Natural killer cell (primary cell): ENCODE measurements at regions not wholly inside any gene's neighbourhood (a gene's known extent, or its start where the extent isn't known, plus 50 kb on each side); places are given as distances from the start of the nearest gene placed in this dataset.
"Not testable (repeated sequence)": the region's sequence is repeated elsewhere in the genome, so short reads cannot be mapped to it uniquely, and the experiment has no call there.

Experiments
- ATAC-seq, 3 donors: fragments of 150-1000 bp in 2 of 3; fragments of 200-7000 bp in 1 of 3; cut with Tn5 transposase; 1 replicate in 1 of 3; 2 replicates in 2 of 3; pipeline ENCODE4 v1.10.0; 2021; ENCODE audit warnings: mild to moderate bottlenecking in 2 of 3, moderate library complexity in 2 of 3
- DNase-seq, 2 donors: peaks; one replicate each; pipeline versions ENCODE4 v3.0.0 to v3.0.0-alpha.2; 2013 to 2021; ENCODE audit warnings: mixed read lengths in 1 of 2
- H3K27ac ChIP-seq: one replicate; pipeline ENCODE4 v1.5.1; 2013; ENCODE audit warnings: mild to moderate bottlenecking, low read length
- H3K27me3 ChIP-seq: one replicate; pipeline ENCODE4 v1.6.1; 2013; ENCODE audit warnings: low read length; ENCODE audit not compliant: control insufficient read depth, insufficient read depth
- H3K36me3 ChIP-seq: one replicate; pipeline ENCODE4 v1.6.1; 2013; ENCODE audit warnings: low read length; ENCODE audit not compliant: control insufficient read depth, insufficient read depth
- H3K4me1 ChIP-seq: one replicate; pipeline ENCODE4 v1.6.1; 2013; ENCODE audit warnings: low read length; ENCODE audit not compliant: control insufficient read depth, insufficient read depth
- H3K4me3 ChIP-seq: one replicate; pipeline ENCODE4 v1.5.1; 2013; ENCODE audit warnings: low read length
- H3K9me3 ChIP-seq: one replicate; pipeline ENCODE4 v1.6.1; 2013; ENCODE audit warnings: low read length; ENCODE audit not compliant: control insufficient read depth, insufficient read depth
- H3K27ac Mint-ChIP-seq, 2 donors: one replicate each; pipeline ENCODE4 v1.8.0; 2022; ENCODE audit warnings: mild to moderate bottlenecking in 2 of 2, mixed read lengths in 2 of 2, moderate library complexity in 1 of 2
- H3K27me3 Mint-ChIP-seq, 2 donors: one replicate each; pipeline ENCODE4 v1.8.0; 2022; ENCODE audit warnings: low read depth in 2 of 2, mixed read lengths in 2 of 2
- H3K36me3 Mint-ChIP-seq: one replicate; pipeline ENCODE4 v1.8.0; 2022; ENCODE audit warnings: mixed read lengths
- H3K4me1 Mint-ChIP-seq, 2 donors: one replicate each; pipeline ENCODE4 v1.8.0; 2022; ENCODE audit warnings: mixed read lengths in 2 of 2
- H3K4me3 Mint-ChIP-seq: one replicate; pipeline ENCODE4 v1.8.0; 2022; ENCODE audit warnings: mild to moderate bottlenecking, moderate library complexity, mixed read lengths
- H3K9me3 Mint-ChIP-seq, 2 donors: one replicate each; pipeline ENCODE4 v1.8.0; 2022; ENCODE audit warnings: mixed read lengths in 2 of 2
- WGBS: methylation state at CpG from one replicate; pipeline ENCODE4 v1.1.7; 2013; ENCODE audit warnings: missing lambda C conversion rate; ENCODE audit not compliant: insufficient coverage; 5-methylcytosine and 5-hydroxymethylcytosine counted together
- intact Hi-C: fragments of 100-400 bp; cut with micrococcal nuclease; formaldehyde crosslinking; loops from one replicate; pipeline ENCODE4 v1.14.2; 2022
- TF ChIP-seq, protein P1 (sequence below): fragments of 200-600 bp; IDR thresholded peaks from one replicate; pipeline ENCODE4 v1.8.0; 2022; ENCODE audit warnings: antibody characterized with exemption

DNA sequence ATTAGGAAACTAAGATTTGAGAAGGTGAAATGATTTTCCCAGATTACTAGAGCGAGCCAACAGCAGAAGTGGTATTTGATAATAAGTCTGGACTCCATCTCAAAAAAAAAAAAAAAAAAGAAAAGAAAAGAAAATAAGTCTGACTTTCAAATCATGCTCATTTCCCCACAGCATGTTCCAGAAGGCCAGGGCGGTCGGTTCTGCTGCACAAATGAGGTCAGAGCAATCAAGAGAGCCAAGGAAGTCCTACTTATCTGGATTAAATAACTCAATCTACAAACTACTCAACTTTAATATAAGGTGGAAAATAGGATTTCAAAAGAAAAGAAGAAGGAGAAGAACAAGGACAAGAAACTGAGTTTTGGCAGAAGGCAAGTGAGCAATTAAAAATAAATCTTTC lies 130.4 kb upstream of the RASA1 start:
- Histone ChIP-seq H3K27me3 (no peaks in the 10 kb centered on the region), H3K4me1 (no peaks in the 10 kb centered on the region), H3K36me3 (no peaks in the 10 kb centered on the region), H3K4me3 (no peak overlapping the region), H3K9me3 (no peaks in the 10 kb centered on the region), H3K27ac (no peak overlapping the region)
- no peak overlapping the region for H3K4me3 Mint-ChIP-seq
- no peak for DNase-seq
- intact Hi-C loops = no loop called here
- H3K9me3 Mint-ChIP-seq = no peaks in the 10 kb centered on the region
- TF ChIP-seq, protein P1, sequence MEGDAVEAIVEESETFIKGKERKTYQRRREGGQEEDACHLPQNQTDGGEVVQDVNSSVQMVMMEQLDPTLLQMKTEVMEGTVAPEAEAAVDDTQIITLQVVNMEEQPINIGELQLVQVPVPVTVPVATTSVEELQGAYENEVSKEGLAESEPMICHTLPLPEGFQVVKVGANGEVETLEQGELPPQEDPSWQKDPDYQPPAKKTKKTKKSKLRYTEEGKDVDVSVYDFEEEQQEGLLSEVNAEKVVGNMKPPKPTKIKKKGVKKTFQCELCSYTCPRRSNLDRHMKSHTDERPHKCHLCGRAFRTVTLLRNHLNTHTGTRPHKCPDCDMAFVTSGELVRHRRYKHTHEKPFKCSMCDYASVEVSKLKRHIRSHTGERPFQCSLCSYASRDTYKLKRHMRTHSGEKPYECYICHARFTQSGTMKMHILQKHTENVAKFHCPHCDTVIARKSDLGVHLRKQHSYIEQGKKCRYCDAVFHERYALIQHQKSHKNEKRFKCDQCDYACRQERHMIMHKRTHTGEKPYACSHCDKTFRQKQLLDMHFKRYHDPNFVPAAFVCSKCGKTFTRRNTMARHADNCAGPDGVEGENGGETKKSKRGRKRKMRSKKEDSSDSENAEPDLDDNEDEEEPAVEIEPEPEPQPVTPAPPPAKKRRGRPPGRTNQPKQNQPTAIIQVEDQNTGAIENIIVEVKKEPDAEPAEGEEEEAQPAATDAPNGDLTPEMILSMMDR = no peak
- no peak overlapping the region for H3K27ac Mint-ChIP-seq
- ATAC-seq = no peak
- H3K27me3 Mint-ChIP-seq = no peaks in the 10 kb centered on the region
- peaks cover 0 to 9% of the 10 kb centered on the region in 2 donors for H3K4me1 Mint-ChIP-seq
- no peaks in the 10 kb centered on the region for H3K36me3 Mint-ChIP-seq
- WGBS = 100% methylated on average over 2 of the region's 3 CpGs

DNA sequence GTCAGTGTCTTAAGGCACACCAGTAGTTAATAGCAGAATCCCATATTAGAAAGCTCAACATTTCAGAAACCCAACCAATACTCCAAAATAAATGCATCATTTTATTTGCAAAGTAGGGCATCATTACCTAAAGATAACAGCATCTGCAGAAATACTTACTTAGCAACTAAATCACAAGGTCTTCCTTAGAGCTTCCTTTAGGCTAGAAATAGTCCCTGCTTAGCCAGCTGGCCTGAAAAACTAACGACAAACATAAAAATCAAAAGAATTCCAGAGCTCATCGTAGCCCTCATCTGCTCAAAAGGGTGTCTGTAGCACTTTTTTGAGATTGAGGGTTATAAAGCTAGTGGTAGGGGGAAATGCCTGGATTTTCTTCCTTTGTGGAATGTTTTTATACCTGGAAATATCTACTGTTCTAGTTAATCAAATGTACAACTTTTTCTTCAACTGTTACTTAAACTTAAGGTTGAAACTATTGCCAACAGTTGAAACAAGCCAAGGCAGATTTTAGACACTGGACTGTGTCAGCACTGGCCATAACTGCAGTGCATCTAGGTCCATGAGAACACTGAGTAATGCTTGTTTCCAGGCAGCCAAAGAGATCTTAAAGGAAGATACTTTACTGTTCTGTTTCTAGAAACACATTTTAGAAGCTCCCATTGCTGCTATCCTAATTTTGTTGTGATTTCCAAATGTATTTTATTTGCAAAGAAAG lies 129.4 kb upstream of the RASA1 start:
- TF ChIP-seq, protein P1 = no peak

DNA sequence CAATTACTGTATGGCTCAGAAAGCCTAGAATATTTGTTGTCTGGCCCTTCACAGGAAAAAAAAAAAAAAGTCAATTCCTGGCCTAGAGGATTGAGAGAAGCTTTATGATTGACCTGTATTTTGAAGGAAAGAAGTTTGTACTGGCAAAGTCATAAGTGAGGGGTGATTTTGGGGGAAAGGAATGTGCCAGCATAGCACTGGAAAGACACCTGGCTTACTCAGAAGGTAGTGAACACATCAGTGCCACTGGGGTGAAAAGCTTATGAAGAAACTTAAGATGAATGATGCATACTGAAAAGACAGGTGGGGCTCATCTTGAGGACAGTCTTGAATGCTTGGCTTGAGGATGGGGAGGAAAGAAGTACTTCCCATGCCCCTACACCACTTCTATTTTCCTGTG lies 127.9 kb upstream of the RASA1 start:
- intact Hi-C loops = no loop called here
- DNase-seq = no peak
- no peak for ATAC-seq
- H3K4me3 ChIP-seq = no peak overlapping the region
- Mint-ChIP-seq H3K27ac (no peak overlapping the region), H3K4me1 (peaks cover 0 to 9% of the 10 kb centered on the region in 2 donors), H3K4me3 (no peak overlapping the region), H3K36me3 (no peaks in the 10 kb centered on the region), H3K27me3 (no peaks in the 10 kb centered on the region), H3K9me3 (no peaks in the 10 kb centered on the region)
- H3K36me3 ChIP-seq = no peaks in the 10 kb centered on the region
- H3K4me1 ChIP-seq = no peaks in the 10 kb centered on the region
- H3K9me3 ChIP-seq = no peaks in the 10 kb centered on the region
- H3K27me3 ChIP-seq = no peaks in the 10 kb centered on the region
- TF ChIP-seq, protein P1 = no peak
- no peak overlapping the region for H3K27ac ChIP-seq

More for the DNA sequence above, 129.4 kb upstream of the RASA1 start:
- H3K9me3 ChIP-seq = no peaks in the 10 kb centered on the region
- WGBS = 97% methylated on average over 2 of the region's 2 CpGs
- ATAC-seq = no peak
- H3K27me3 ChIP-seq = no peaks in the 10 kb centered on the region
- Mint-ChIP-seq H3K27ac (no peak overlapping the region), H3K27me3 (no peaks in the 10 kb centered on the region), H3K4me3 (no peak overlapping the region), H3K9me3 (no peaks in the 10 kb centered on the region), H3K36me3 (no peaks in the 10 kb centered on the region), H3K4me1 (peaks cover 0 to 9% of the 10 kb centered on the region in 2 donors)
- intact Hi-C loops = no loop called here
- H3K36me3 ChIP-seq = no peaks in the 10 kb centered on the region
- no peak for DNase-seq
- H3K27ac ChIP-seq = no peak overlapping the region
- no peaks in the 10 kb centered on the region for H3K4me1 ChIP-seq
- no peak overlapping the region for H3K4me3 ChIP-seq

DNA sequence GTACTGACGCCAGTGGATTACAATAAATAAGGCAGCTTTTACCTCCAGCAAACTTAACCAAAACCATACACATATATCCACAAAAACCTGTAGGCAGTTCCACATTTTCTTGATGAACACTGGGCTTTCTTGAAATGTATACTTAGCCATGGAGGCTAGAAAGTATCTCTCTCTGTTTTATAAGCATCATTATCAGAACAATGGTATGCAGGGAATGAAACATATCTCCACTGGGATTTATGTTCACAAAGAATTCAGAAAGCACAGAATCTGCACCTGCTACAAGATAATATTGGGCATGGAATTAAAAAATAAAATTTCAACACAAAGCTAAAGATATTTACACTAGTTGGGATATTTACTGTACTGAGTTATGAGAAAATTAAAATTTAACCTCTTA lies 126.1 kb upstream of the RASA1 start:
- Histone ChIP-seq H3K36me3 (no peaks in the 10 kb centered on the region), H3K27me3 (no peaks in the 10 kb centered on the region), H3K4me3 (no peak overlapping the region), H3K9me3 (no peaks in the 10 kb centered on the region), H3K4me1 (no peaks in the 10 kb centered on the region), H3K27ac (no peak overlapping the region)
- WGBS = 100% methylated on average over 1 of the region's 1 CpG
- intact Hi-C loops = no loop called here
- no peaks in the 10 kb centered on the region for H3K27me3 Mint-ChIP-seq
- ATAC-seq (no peak), DNase-seq (no peak)
- no peak overlapping the region for H3K4me3 Mint-ChIP-seq
- H3K9me3 Mint-ChIP-seq = no peaks in the 10 kb centered on the region
- peaks cover 0 to 4% of the 10 kb centered on the region in 2 donors for H3K4me1 Mint-ChIP-seq
- no peak overlapping the region for H3K27ac Mint-ChIP-seq
- no peaks in the 10 kb centered on the region for H3K36me3 Mint-ChIP-seq
- TF ChIP-seq, protein P1 = no peak

DNA sequence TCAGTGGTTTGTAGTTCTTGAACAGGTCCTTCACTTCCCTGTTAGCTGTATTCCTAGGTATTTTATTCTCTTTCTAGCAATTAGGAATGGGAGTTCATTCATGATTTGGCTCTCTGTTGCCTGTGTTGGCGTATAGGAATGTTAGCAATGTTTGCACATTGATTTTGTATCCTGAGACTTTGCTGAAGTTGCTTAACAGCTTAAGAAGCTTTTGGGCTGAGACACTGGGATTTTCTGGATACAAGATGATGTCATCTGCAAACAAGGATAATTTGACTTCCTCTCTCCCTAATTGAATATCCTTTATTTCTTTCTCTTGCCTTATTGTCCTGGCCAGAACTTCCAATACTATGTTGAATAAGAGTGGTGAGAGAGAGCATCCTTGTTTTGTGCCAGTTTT lies 121.8 kb upstream of the RASA1 start:
- H3K36me3 Mint-ChIP-seq, H3K36me3 ChIP-seq, H3K4me3 Mint-ChIP-seq, H3K27ac ChIP-seq, H3K27ac Mint-ChIP-seq, DNase-seq, H3K4me1 Mint-ChIP-seq, H3K9me3 Mint-ChIP-seq, H3K27me3 ChIP-seq, H3K9me3 ChIP-seq, intact Hi-C loops, H3K4me1 ChIP-seq, H3K27me3 Mint-ChIP-seq, ATAC-seq, H3K4me3 ChIP-seq: not testable (repeated sequence)
- 78% methylated on average over 1 of the region's 1 CpG for WGBS
